GM12873 (cell line): ENCODE measurements at regions not wholly inside any gene's neighbourhood (a gene's known extent, or its start where the extent isn't known, plus 50 kb on each side); places are given as distances from the start of the nearest gene placed in this dataset.

ENCODE experiments used
- CTCF ChIP-seq: IDR thresholded peaks from 2 replicates; pipeline ENCODE4 v1.5.1; 2012; ENCODE audit warnings: low read depth, mild to moderate bottlenecking, moderate library complexity, low read length, control low read depth; ENCODE audit not compliant: insufficient read depth; ENCODE audit errors: missing control alignments

- no peak for TF ChIP-seq CTCF
Measured at GRCh38 chr2:40020997-40021396, 241.9 kb upstream of the THUMPD2 start.

GRCh38 chr2:40016151-40016885 lies 237.3 kb upstream of the THUMPD2 start:
- no peak for TF ChIP-seq CTCF

GRCh38 chr2:40004336-40004735 lies 225.3 kb upstream of the THUMPD2 start:
- TF ChIP-seq CTCF = no peak

GRCh38 chr2:40002339-40002738 lies 223.3 kb upstream of the THUMPD2 start:
- no peak for TF ChIP-seq CTCF

DNA sequence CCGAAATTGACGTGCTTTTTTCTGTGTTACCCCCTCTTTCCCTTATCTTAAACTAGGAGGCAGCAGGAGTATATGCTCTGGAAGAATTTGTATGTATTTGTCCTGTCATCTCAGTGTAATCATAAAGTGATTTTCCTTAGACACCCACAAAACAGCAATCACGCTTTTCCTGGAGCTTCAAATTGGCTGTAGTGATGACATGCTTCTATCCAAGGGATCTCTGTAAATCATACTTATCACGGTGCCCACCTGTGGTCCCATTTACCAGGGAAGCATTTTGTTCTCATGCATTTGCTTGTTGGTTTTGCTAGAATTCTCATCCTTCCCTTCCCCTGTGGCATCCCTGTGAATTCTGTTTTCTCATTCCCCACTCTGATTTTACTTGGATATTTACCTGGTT lies 220.8 kb upstream of the THUMPD2 start:
- TF ChIP-seq CTCF = no peak

GRCh38 chr2:39998617-39999016 lies 219.6 kb upstream of the THUMPD2 start:
- no peak for TF ChIP-seq CTCF

DNA sequence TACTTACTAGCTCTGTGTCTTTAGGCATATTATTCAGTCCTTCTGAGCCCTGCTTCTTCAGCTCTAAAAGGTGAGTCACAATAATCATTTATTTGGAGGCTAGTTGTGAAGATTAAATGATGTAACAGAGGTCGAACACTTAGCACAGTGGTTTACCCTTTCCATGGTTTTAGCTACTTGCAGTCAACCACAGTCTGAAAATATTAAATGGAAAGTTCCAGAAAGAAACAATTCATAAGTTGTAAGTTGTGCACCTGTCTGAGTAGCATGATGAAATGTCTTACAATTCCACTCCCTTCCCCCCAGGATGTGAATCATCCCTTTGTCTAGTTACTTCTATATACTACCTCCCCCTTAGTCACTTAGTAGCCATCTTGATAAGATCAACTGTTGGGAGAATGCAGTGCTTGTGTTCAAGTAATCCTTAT lies 217.6 kb upstream of the THUMPD2 start:
- TF ChIP-seq CTCF = no peak
